ENCODE measurements at regions not wholly inside any gene's neighbourhood (a gene's known extent, or its start where the extent isn't known, plus 50 kb on each side); places are given as distances from the start of the nearest gene placed in this dataset.

- Histone ChIP-seq H3K4me1 (peaks cover 0 to 15% (median 6%) of the 10 kb centered on the region in 4 donors), H3K27me3 (no peaks in the 10 kb centered on the region), H3K9me3 (no peaks in the 10 kb centered on the region), H3K27ac (no peak overlapping the region), H3K36me3 (no peaks in the 10 kb centered on the region), H3K4me3 (no peak overlapping the region)
- intact Hi-C loops (cut with DNase I; ENCODE audit: low total_unique reads), result no loop called here
- DNase-seq, result no peak
- 46 to 67% (median 62%) methylated on average over 7 of the region's 7 CpGs for WGBS, 5 donors
- TF ChIP-seq POLR2AphosphoS5 (IDR thresholded peaks at IDR 0.05) (no peak), POLR2A (IDR thresholded peaks at IDR 0.05) (no peak), CTCF (IDR thresholded peaks at IDR 0.05) (no peak), EP300 (IDR thresholded peaks at IDR 0.05) (no peak)
Observed at GRCh38 chr3:69649120-69650065, 89.9 kb upstream of the MITF start.

GRCh38 chr3:69648126-69648525 lies 91.1 kb upstream of the MITF start:
- no peaks in the 10 kb centered on the region for H3K27me3 ChIP-seq
- no peaks in the 10 kb centered on the region for H3K9me3 ChIP-seq
- H3K4me1 ChIP-seq, result peaks cover 0 to 13% (median 5%) of the 10 kb centered on the region in 4 donors
- DNase-seq, result no peak
- 41 to 64% (median 54%) methylated on average over 2 of the region's 2 CpGs for WGBS, 5 donors
- no peak overlapping the region for H3K4me3 ChIP-seq
- TF ChIP-seq POLR2AphosphoS5 (IDR thresholded peaks at IDR 0.05), result no peak
- TF ChIP-seq EP300 (IDR thresholded peaks at IDR 0.05), result no peak
- no peak for TF ChIP-seq POLR2A (IDR thresholded peaks at IDR 0.05)
- TF ChIP-seq CTCF (IDR thresholded peaks at IDR 0.05), result no peak
- no peak overlapping the region for H3K27ac ChIP-seq
- intact Hi-C loops (cut with DNase I; ENCODE audit: low total_unique reads), result no loop called here
- H3K36me3 ChIP-seq, result no peaks in the 10 kb centered on the region

- WGBS, 5 donors, result 36 to 40% (median 38%) methylated on average over 3 of the region's 3 CpGs
- Histone ChIP-seq H3K4me3 (no peak overlapping the region), H3K9me3 (no peaks in the 10 kb centered on the region), H3K4me1 (peaks cover 0 to 13% (median 5%) of the 10 kb centered on the region in 4 donors), H3K36me3 (no peaks in the 10 kb centered on the region), H3K27ac (no peak overlapping the region), H3K27me3 (no peaks in the 10 kb centered on the region)
- no peak for TF ChIP-seq CTCF (IDR thresholded peaks at IDR 0.05)
- intact Hi-C loops (cut with DNase I; ENCODE audit: low total_unique reads), result no loop called here
- DNase-seq, result no peak
Observed at GRCh38 chr3:69647511-69648110, 91.7 kb upstream of the MITF start.

- Histone ChIP-seq H3K4me3 (no peak overlapping the region), H3K36me3 (no peaks in the 10 kb centered on the region), H3K9me3 (no peaks in the 10 kb centered on the region), H3K4me1 (peaks cover 0 to 13% (median 5%) of the 10 kb centered on the region in 4 donors), H3K27ac (no peak overlapping the region), H3K27me3 (no peaks in the 10 kb centered on the region)
- intact Hi-C loops (cut with DNase I; ENCODE audit: low total_unique reads), result no loop called here
- no peak for DNase-seq
- WGBS, 5 donors, result 81 to 88% (median 85%) methylated on average over 3 of the region's 3 CpGs
- TF ChIP-seq EP300 (IDR thresholded peaks at IDR 0.05) (no peak), CTCF (IDR thresholded peaks at IDR 0.05) (no peak), POLR2A (IDR thresholded peaks at IDR 0.05) (no peak), POLR2AphosphoS5 (IDR thresholded peaks at IDR 0.05) (no peak)
Observed at GRCh38 chr3:69647081-69647480, 92.2 kb upstream of the MITF start.

Measured in stomach (tissue), 8 donors.